Transverse colon (tissue), 4 donors: ENCODE measurements at regions not wholly inside any gene's neighbourhood (a gene's known extent, or its start where the extent isn't known, plus 50 kb on each side); places are given as distances from the start of the nearest gene placed in this dataset.

Experiments used
- EP300 ChIP-seq: sonication (generic); formaldehyde crosslinking; IDR thresholded peaks from one replicate; pipeline ENCODE4 v1.6.1; 2017; ENCODE audit warnings: antibody characterized with exemption, low read depth
- POLR2AphosphoS5 ChIP-seq, 3 donors: sonication (generic); formaldehyde crosslinking; IDR thresholded peaks; one replicate each; pipeline ENCODE4 v1.6.1; 2016; ENCODE audit warnings: antibody characterized with exemption in 3 of 3
- TF ChIP-seq, protein P1 (sequence below), 5 experiments: fragments of 200-600 bp in 3 of 5; fragments of 450-650 bp in 2 of 5; sonication (generic) in 3 of 5; IDR thresholded peaks; 1 replicate in 2 of 5; 2 replicates in 3 of 5; pipeline ENCODE4 v1.5.1; 2016 to 2017; ENCODE audit warnings: antibody characterized with exemption in 5 of 5, inconsistent platforms in 3 of 5, mild to moderate bottlenecking in 2 of 5, moderate library complexity in 1 of 5

DNA sequence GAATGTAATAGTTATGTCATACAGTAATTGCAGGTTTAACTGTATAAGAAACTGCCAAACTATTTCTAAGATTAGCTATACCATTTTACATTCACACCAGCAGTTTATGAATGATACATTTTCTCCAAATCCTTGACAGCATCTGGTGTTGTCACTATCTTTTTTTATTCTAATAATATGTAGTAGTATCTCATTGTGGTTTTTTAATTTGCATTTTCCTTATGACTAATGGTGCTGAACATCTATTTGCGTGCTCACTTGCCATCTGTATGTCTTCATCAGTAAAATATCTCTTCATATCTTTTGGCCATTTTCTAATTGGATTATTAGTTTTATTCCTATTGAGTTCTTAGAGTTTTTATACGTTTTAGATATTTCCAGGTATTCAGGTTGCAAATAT lies 994.0 kb upstream of the SEMA6D start:
- no peak for TF ChIP-seq POLR2AphosphoS5 (IDR thresholded peaks at IDR 0.05)
- TF ChIP-seq, protein P1, sequence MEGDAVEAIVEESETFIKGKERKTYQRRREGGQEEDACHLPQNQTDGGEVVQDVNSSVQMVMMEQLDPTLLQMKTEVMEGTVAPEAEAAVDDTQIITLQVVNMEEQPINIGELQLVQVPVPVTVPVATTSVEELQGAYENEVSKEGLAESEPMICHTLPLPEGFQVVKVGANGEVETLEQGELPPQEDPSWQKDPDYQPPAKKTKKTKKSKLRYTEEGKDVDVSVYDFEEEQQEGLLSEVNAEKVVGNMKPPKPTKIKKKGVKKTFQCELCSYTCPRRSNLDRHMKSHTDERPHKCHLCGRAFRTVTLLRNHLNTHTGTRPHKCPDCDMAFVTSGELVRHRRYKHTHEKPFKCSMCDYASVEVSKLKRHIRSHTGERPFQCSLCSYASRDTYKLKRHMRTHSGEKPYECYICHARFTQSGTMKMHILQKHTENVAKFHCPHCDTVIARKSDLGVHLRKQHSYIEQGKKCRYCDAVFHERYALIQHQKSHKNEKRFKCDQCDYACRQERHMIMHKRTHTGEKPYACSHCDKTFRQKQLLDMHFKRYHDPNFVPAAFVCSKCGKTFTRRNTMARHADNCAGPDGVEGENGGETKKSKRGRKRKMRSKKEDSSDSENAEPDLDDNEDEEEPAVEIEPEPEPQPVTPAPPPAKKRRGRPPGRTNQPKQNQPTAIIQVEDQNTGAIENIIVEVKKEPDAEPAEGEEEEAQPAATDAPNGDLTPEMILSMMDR (IDR thresholded peaks at IDR 0.05) = no peak
- TF ChIP-seq EP300 = no peak
